ENCODE measurements at regions not wholly inside any gene's neighbourhood (a gene's known extent, or its start where the extent isn't known, plus 50 kb on each side); places are given as distances from the start of the nearest gene placed in this dataset.

DNA sequence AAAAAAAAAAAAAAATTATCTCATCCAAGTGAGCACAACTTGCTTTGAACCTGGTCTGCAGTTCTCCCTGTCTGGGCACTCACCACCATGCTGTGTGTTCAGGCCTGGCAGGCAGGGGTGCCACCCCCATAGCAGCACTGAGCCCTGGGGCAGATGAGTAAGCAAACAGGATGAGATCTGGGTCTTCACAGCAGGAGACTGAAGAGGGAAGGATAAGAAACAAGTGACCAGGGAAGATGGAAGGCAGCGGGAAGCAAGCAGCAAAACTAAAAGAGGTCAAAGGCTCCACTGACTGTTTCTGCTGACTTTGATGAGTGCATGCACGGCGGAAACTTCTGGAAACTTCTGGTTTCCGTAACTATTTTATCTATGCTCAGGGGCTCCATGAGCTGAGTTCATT is 133.5 kb upstream of the SOD1 start:
- Histone ChIP-seq H2AFZ (ENCODE audit: low read depth, low read length) (no peak overlapping the region), H3K9me3 (ENCODE audit: control insufficient read depth, low read length) (no peaks in the 10 kb centered on the region), H3K9ac (ENCODE audit: low read length) (no peak overlapping the region), H3K27ac (ENCODE audit: low read length, poor library complexity, severe bottlenecking) (peak overlapping the region; percentile 34), H3K27me3 (ENCODE audit: control insufficient read depth in 1 of 2, insufficient read depth in 1 of 2, low read length in 2 of 2) (peaks cover 0 to 14% of the 10 kb centered on the region in 2 experiments), H4K91ac (ENCODE audit: low read length) (no peak overlapping the region), H3K4ac (ENCODE audit: low read depth in 1 of 2, low read length in 2 of 2) (no peak overlapping the region), H3K36me3 (ENCODE audit: control insufficient read depth in 1 of 2, insufficient read depth in 2 of 2, low read depth in 1 of 2, low read length in 2 of 2) (no peaks in the 10 kb centered on the region), H2BK12ac (ENCODE audit: low read length in 2 of 2) (no peak overlapping the region), H4K8ac (ENCODE audit: low read length) (no peak overlapping the region), H2BK5ac (ENCODE audit: low read depth, low read length, poor library complexity, severe bottlenecking) (no peak overlapping the region), H3K4me2 (ENCODE audit: low read length, poor library complexity, severe bottlenecking) (no peak overlapping the region), H3K18ac (ENCODE audit: low read depth in 1 of 2, low read length in 2 of 2) (no peak overlapping the region), H3K14ac (ENCODE audit: low read length in 2 of 2) (no peak overlapping the region), H2BK120ac (ENCODE audit: low read depth, low read length) (no peak overlapping the region), H3K79me1 (replicated peaks; ENCODE audit: low read length, poor library complexity, severe bottlenecking) (no peaks in the 10 kb centered on the region), H3K4me3 (ENCODE audit: insufficient read depth in 1 of 2, low read depth in 1 of 2, low read length in 2 of 2) (no peak overlapping the region), H2BK15ac (ENCODE audit: low read depth, poor library complexity, severe bottlenecking) (no peak overlapping the region), H2AK5ac (ENCODE audit: low read length, severe bottlenecking) (no peak overlapping the region), H3K23ac (ENCODE audit: low read length in 2 of 2) (no peak overlapping the region), H3K4me1 (ENCODE audit: control insufficient read depth, insufficient read depth, low read depth, low read length) (peaks cover 11% of the 10 kb centered on the region)
- 79% methylated on average over 4 of the region's 4 CpGs for WGBS
- no peak for DNase-seq

DNA sequence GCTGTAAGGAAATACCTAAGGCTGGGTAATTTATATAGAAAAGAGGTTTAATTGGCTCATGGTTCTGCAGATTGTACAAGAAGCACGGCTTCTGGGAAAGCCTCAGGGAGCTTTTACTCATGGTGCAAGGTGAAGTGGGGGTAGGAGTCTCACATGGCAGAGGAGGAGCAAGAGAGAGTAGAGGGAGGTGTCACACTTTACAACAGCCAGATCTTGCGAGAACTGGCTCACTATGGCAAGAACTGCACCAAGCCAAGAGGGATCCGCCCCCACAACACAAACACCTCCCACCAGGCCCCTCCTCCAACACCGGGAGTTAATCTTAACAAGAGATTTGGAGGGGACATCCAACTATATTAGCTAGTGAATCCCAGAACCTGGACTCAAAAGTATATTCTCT is 135.4 kb upstream of the SOD1 start:
- Histone ChIP-seq H2BK120ac (ENCODE audit: low read depth, low read length) (no peak overlapping the region), H3K23ac (ENCODE audit: low read length in 2 of 2) (no peak overlapping the region), H3K4me3 (ENCODE audit: insufficient read depth in 1 of 2, low read depth in 1 of 2, low read length in 2 of 2) (no peak overlapping the region), H3K4me1 (ENCODE audit: control insufficient read depth, insufficient read depth, low read depth, low read length) (peaks cover 14% of the 10 kb centered on the region), H2BK12ac (ENCODE audit: low read length in 2 of 2) (no peak overlapping the region), H3K14ac (ENCODE audit: low read length in 2 of 2) (no peak overlapping the region), H4K8ac (ENCODE audit: low read length) (no peak overlapping the region), H2BK5ac (ENCODE audit: low read depth, low read length, poor library complexity, severe bottlenecking) (no peak overlapping the region), H2BK15ac (ENCODE audit: low read depth, poor library complexity, severe bottlenecking) (no peak overlapping the region), H3K27ac (ENCODE audit: low read length, poor library complexity, severe bottlenecking) (no peak overlapping the region), H3K79me1 (replicated peaks; ENCODE audit: low read length, poor library complexity, severe bottlenecking) (no peaks in the 10 kb centered on the region), H2AK5ac (ENCODE audit: low read length, severe bottlenecking) (no peak overlapping the region), H3K4me2 (ENCODE audit: low read length, poor library complexity, severe bottlenecking) (no peak overlapping the region), H4K91ac (ENCODE audit: low read length) (no peak overlapping the region), H3K4ac (ENCODE audit: low read depth in 1 of 2, low read length in 2 of 2) (no peak overlapping the region), H3K18ac (ENCODE audit: low read depth in 1 of 2, low read length in 2 of 2) (no peak overlapping the region), H3K36me3 (ENCODE audit: control insufficient read depth in 1 of 2, insufficient read depth in 2 of 2, low read depth in 1 of 2, low read length in 2 of 2) (no peaks in the 10 kb centered on the region), H3K9me3 (ENCODE audit: control insufficient read depth, low read length) (no peaks in the 10 kb centered on the region), H3K9ac (ENCODE audit: low read length) (no peak overlapping the region), H3K27me3 (ENCODE audit: control insufficient read depth in 1 of 2, insufficient read depth in 1 of 2, low read length in 2 of 2) (peaks cover 0 to 16% of the 10 kb centered on the region in 2 experiments), H2AFZ (ENCODE audit: low read depth, low read length) (no peak overlapping the region)
- no peak for DNase-seq
- WGBS: 90% methylated on average over 2 of the region's 4 CpGs

DNA sequence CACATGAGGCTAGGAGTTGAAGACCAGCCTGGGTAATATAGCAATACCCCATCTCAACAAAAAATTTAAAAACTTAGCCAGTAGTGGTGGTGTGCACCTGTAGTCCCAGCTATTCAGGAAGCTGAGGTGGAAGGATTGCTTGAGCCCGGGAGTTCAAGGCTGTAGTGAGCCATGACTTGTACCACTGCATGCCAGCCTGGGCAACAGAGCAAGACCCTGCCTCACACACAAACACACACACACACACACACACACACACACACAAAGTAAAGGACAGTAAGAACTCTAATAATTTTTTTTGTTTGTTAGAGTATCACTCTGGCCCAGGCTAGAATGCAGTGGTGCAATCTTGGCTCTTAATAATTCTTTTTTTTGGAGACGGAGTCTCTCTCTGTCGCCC is 138.0 kb upstream of the SOD1 start:
- Histone ChIP-seq H3K27me3 (ENCODE audit: control insufficient read depth in 1 of 2, insufficient read depth in 1 of 2, low read length in 2 of 2) (peaks cover 0 to 11% of the 10 kb centered on the region in 2 experiments), H3K79me1 (replicated peaks; ENCODE audit: low read length, poor library complexity, severe bottlenecking) (peaks cover 3% of the 10 kb centered on the region), H3K4me3 (ENCODE audit: insufficient read depth in 1 of 2, low read depth in 1 of 2, low read length in 2 of 2) (no peak overlapping the region), H2BK120ac (ENCODE audit: low read depth, low read length) (no peak overlapping the region), H3K4ac (ENCODE audit: low read depth in 1 of 2, low read length in 2 of 2) (no peak overlapping the region), H4K8ac (ENCODE audit: low read length) (no peak overlapping the region), H3K14ac (ENCODE audit: low read length in 2 of 2) (no peak overlapping the region), H3K9ac (ENCODE audit: low read length) (no peak overlapping the region), H3K23ac (ENCODE audit: low read length in 2 of 2) (no peak overlapping the region), H2BK12ac (ENCODE audit: low read length in 2 of 2) (no peak overlapping the region), H3K36me3 (ENCODE audit: control insufficient read depth in 1 of 2, insufficient read depth in 2 of 2, low read depth in 1 of 2, low read length in 2 of 2) (no peaks in the 10 kb centered on the region), H3K4me2 (ENCODE audit: low read length, poor library complexity, severe bottlenecking) (no peak overlapping the region), H2AFZ (ENCODE audit: low read depth, low read length) (no peak overlapping the region), H2AK5ac (ENCODE audit: low read length, severe bottlenecking) (no peak overlapping the region), H3K4me1 (ENCODE audit: control insufficient read depth, insufficient read depth, low read depth, low read length) (peaks cover 9% of the 10 kb centered on the region), H2BK5ac (ENCODE audit: low read depth, low read length, poor library complexity, severe bottlenecking) (no peak overlapping the region), H4K91ac (ENCODE audit: low read length) (no peak overlapping the region), H3K9me3 (ENCODE audit: control insufficient read depth, low read length) (no peaks in the 10 kb centered on the region), H3K18ac (ENCODE audit: low read depth in 1 of 2, low read length in 2 of 2) (no peak overlapping the region), H2BK15ac (ENCODE audit: low read depth, poor library complexity, severe bottlenecking) (no peak overlapping the region), H3K27ac (ENCODE audit: low read length, poor library complexity, severe bottlenecking) (no peak overlapping the region)
- 96% methylated on average over 2 of the region's 3 CpGs for WGBS
- no peak for DNase-seq

DNA sequence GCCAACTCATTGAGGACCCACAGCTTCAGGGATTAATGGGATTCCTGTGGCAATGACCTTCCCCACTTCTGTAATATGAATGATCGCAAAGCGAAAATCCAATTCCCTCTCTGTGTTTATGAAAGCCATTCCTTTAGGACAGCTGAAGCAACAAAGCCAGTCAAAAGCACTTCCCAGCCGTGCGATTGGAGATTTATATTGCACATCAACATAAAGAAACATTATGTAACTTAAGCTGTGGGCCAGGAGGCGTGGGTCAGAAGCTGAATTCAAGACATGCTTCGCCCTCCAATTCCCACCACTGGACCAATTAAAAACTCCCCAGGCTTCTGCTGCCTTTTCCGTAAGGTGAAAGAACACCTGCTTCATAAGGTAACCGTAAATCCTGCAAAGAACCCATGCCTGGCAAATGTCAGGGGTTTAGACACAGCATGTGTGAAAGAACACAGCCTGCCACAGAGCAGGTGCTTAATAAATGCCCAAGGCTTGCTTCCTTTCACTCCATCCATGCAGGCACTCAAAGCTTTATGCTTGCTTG is 138.9 kb upstream of the SOD1 start:
- no peak overlapping the region for H2AFZ ChIP-seq (ENCODE audit: low read depth, low read length)
- peaks cover 7% of the 10 kb centered on the region for H3K4me1 ChIP-seq (ENCODE audit: control insufficient read depth, insufficient read depth, low read depth, low read length)
- no peak overlapping the region for H2BK5ac ChIP-seq (ENCODE audit: low read depth, low read length, poor library complexity, severe bottlenecking)
- peak overlapping the region; percentile 2 for H3K27ac ChIP-seq (ENCODE audit: low read length, poor library complexity, severe bottlenecking)
- H3K9me3 ChIP-seq (ENCODE audit: control insufficient read depth, low read length): no peaks in the 10 kb centered on the region
- H3K4me3 ChIP-seq (ENCODE audit: insufficient read depth in 1 of 2, low read depth in 1 of 2, low read length in 2 of 2): no peak overlapping the region
- no peaks in the 10 kb centered on the region for H3K36me3 ChIP-seq (ENCODE audit: control insufficient read depth in 1 of 2, insufficient read depth in 2 of 2, low read depth in 1 of 2, low read length in 2 of 2)
- no peak overlapping the region for H2AK5ac ChIP-seq (ENCODE audit: low read length, severe bottlenecking)
- H3K79me1 ChIP-seq (replicated peaks; ENCODE audit: low read length, poor library complexity, severe bottlenecking): peaks cover 3% of the 10 kb centered on the region
- H2BK12ac ChIP-seq (ENCODE audit: low read length in 2 of 2): no peak overlapping the region
- no peak overlapping the region for H2BK15ac ChIP-seq (ENCODE audit: low read depth, poor library complexity, severe bottlenecking)
- H4K8ac ChIP-seq (ENCODE audit: low read length): no peak overlapping the region
- H3K4ac ChIP-seq (ENCODE audit: low read depth in 1 of 2, low read length in 2 of 2): no peak overlapping the region
- H3K27me3 ChIP-seq (ENCODE audit: control insufficient read depth in 1 of 2, insufficient read depth in 1 of 2, low read length in 2 of 2): peaks cover 0 to 7% of the 10 kb centered on the region in 2 experiments
- peak overlapping the region; percentile 14 for H3K4me2 ChIP-seq (ENCODE audit: low read length, poor library complexity, severe bottlenecking)
- H2BK120ac ChIP-seq (ENCODE audit: low read depth, low read length): no peak overlapping the region
- H3K14ac ChIP-seq (ENCODE audit: low read length in 2 of 2): no peak overlapping the region
- H3K18ac ChIP-seq (ENCODE audit: low read depth in 1 of 2, low read length in 2 of 2): no peak overlapping the region
- 69% methylated on average over 8 of the region's 8 CpGs for WGBS
- DNase-seq: peak; percentile 33
- H3K9ac ChIP-seq (ENCODE audit: low read length): no peak overlapping the region
- no peak overlapping the region for H3K23ac ChIP-seq (ENCODE audit: low read length in 2 of 2)
- no peak overlapping the region for H4K91ac ChIP-seq (ENCODE audit: low read length)

All from mesenchymal stem cell (in vitro differentiated cells and primary cell).